A673 (cell line): ENCODE measurements at regions not wholly inside any gene's neighbourhood (a gene's known extent, or its start where the extent isn't known, plus 50 kb on each side); places are given as distances from the start of the nearest gene placed in this dataset.

Source experiments
- BruUV-seq: library from RNA; stranded (reverse); fragments of 400-500 nt; replicated peaks from 2 replicates; lab custom pipeline; 2021; lab: Mats Ljungman, UMichigan
- CTCF ChIA-PET: fragments of 300-600 bp; sonication (Branson Sonifier 250); formaldehyde crosslinking; loops from one replicate; lab custom pipeline; 2022; ENCODE audit warnings: antibody characterized with exemption; lab: Charles Lee
- POLR2A ChIA-PET: fragments of 300-600 bp; sonication (Branson Sonifier 250); formaldehyde crosslinking; loops from one replicate; lab custom pipeline; 2022; ENCODE audit warnings: antibody characterized with exemption; ENCODE audit not compliant: low non-redundant PET; lab: Charles Lee
- DNase-seq: peaks from one replicate; pipeline ENCODE4 v3.0.0-alpha.2; 2015; ENCODE audit warnings: low spot score
- H3K27ac ChIP-seq: fragments of 200-600 bp; sonication (generic); 2 replicates; pipeline ENCODE4 v1.5.1; 2016; ENCODE audit warnings: mixed run types, low read depth, mild to moderate bottlenecking, mixed read lengths, antibody characterized with exemption, low read length; ENCODE audit not compliant: poor library complexity, severe bottlenecking
- H3K27me3 ChIP-seq: fragments of 200-600 bp; sonication (generic); replicated peaks from 2 replicates; pipeline ENCODE4 v1.6.1; 2017; ENCODE audit warnings: mixed run types, low read depth, mild to moderate bottlenecking, mixed read lengths, antibody characterized with exemption, low read length; ENCODE audit not compliant: insufficient read depth, poor library complexity
- H3K36me3 ChIP-seq: fragments of 200-600 bp; sonication (generic); 2 replicates; pipeline ENCODE4 v1.6.1; 2016; ENCODE audit warnings: mixed run types, mild to moderate bottlenecking, mixed read lengths, antibody characterized with exemption, low read length; ENCODE audit not compliant: insufficient read depth, poor library complexity, severe bottlenecking
- H3K4me1 ChIP-seq: fragments of 200-600 bp; sonication (generic); 2 replicates; pipeline ENCODE4 v1.6.1; 2017; ENCODE audit warnings: mixed run types, mild to moderate bottlenecking, mixed read lengths, antibody characterized with exemption, low read length; ENCODE audit not compliant: insufficient read depth, poor library complexity, severe bottlenecking
- H3K4me3 ChIP-seq: fragments of 200-600 bp; sonication (generic); 2 replicates; pipeline ENCODE4 v1.5.1; 2016; ENCODE audit warnings: low read depth, mixed run types, mild to moderate bottlenecking, mixed read lengths, low read length; ENCODE audit not compliant: poor library complexity, severe bottlenecking
- H3K9me3 ChIP-seq: fragments of 200-600 bp; sonication (generic); 2 replicates; pipeline ENCODE4 v1.6.1; 2016; ENCODE audit warnings: mixed run types, low read depth, mild to moderate bottlenecking, mixed read lengths, antibody characterized with exemption, low read length; ENCODE audit not compliant: poor library complexity, severe bottlenecking
- EZH2 ChIP-seq: fragments of 200-600 bp; sonication (generic); IDR thresholded peaks from 2 replicates; pipeline ENCODE4 v1.6.1; 2017; ENCODE audit warnings: borderline replicate concordance, low read depth, mild to moderate bottlenecking, mixed read lengths, antibody characterized with exemption, low read length; ENCODE audit not compliant: poor library complexity, severe bottlenecking
- intact Hi-C: fragments of 100-400 bp; cut with micrococcal nuclease; formaldehyde crosslinking; loops from one replicate; pipeline ENCODE4 v1.10.0; 2022; ENCODE audit not compliant: unreplicated experiment
- TF ChIP-seq, protein P1 (sequence below): fragments of 300-800, 200-600 bp; sonication (generic); conservative IDR thresholded peaks from 2 replicates; pipeline ENCODE4 v1.5.1; 2017; ENCODE audit warnings: low read depth, mild to moderate bottlenecking, antibody characterized with exemption, low read length, moderate library complexity, mixed read lengths

DNA sequence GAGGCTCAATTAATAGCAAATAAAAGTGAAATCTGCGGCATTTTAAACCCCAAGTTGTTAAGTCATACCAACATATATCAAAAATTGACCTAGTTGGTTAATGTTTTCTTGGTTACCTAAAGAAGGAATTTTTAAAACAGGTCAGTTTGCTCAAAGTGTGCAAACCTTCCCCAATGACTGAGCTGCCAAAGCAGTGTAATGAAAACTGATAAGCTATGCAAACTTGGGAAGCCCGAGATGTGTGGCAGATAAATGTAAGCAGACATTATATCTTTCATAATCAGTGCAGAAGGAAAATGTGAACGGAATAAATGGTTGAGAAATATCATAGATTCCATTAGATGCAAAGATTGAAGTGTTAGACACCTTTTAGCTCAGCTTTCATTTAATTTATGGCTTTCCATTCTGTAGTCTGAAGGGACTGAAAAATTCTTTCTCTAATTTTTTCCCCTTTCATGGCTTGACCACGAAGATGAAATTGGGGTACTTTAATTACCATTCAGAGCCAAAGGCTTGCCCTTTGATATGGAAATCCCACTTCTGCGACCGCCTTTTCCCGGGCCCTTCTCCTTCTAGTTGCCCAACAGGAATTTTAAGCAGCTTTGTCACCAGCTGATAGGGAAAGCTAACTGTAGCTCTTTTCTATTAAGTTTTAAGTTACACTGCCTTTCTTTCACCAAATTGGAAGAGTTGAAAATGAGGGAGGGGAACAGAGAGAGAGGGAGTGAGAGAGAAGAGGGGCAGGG, 306.6 kb upstream of the SOX5 start:
- Histone ChIP-seq H3K4me1 (peaks cover 19% of the 10 kb centered on the region), H3K27me3 (no peaks in the 10 kb centered on the region), H3K9me3 (no peaks in the 10 kb centered on the region), H3K36me3 (no peaks in the 10 kb centered on the region), H3K4me3 (no peak overlapping the region), H3K27ac (no peak overlapping the region)
- ChIA-PET POLR2A (no interaction called here), CTCF (no interaction called here)
- no peak for DNase-seq
- intact Hi-C loops, result no loop called here
- TF ChIP-seq, protein P1, sequence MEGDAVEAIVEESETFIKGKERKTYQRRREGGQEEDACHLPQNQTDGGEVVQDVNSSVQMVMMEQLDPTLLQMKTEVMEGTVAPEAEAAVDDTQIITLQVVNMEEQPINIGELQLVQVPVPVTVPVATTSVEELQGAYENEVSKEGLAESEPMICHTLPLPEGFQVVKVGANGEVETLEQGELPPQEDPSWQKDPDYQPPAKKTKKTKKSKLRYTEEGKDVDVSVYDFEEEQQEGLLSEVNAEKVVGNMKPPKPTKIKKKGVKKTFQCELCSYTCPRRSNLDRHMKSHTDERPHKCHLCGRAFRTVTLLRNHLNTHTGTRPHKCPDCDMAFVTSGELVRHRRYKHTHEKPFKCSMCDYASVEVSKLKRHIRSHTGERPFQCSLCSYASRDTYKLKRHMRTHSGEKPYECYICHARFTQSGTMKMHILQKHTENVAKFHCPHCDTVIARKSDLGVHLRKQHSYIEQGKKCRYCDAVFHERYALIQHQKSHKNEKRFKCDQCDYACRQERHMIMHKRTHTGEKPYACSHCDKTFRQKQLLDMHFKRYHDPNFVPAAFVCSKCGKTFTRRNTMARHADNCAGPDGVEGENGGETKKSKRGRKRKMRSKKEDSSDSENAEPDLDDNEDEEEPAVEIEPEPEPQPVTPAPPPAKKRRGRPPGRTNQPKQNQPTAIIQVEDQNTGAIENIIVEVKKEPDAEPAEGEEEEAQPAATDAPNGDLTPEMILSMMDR, result no peak
- no peak for TF ChIP-seq EZH2
- BruUV-seq, result no TSS peak

DNA sequence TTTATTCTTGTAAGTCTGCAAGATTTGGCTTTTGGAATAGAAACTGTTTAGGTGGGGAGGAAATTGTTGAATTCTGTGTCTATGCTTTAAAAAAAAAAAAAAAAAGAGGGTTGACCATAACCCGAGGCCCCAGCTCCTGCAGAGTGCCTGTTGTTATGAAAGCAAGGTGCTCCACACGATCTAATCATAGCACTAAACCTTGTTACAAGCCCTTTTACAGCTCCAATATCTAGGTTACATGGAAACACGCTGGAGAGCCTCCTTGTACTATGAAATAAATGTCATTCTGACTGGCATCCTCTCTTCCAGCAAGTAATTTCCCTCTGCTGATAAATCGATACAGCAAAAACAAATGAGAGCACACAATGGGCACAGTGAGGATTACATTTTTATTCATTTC, 303.1 kb upstream of the SOX5 start:
- Histone ChIP-seq H3K27me3 (no peaks in the 10 kb centered on the region), H3K9me3 (no peaks in the 10 kb centered on the region), H3K4me3 (no peak overlapping the region), H3K36me3 (no peaks in the 10 kb centered on the region), H3K27ac (no peak overlapping the region), H3K4me1 (peaks cover 19% of the 10 kb centered on the region)
- intact Hi-C loops, result no loop called here
- no peak for TF ChIP-seq EZH2
- TF ChIP-seq, protein P1, result no peak
- BruUV-seq, result no TSS peak
- POLR2A ChIA-PET, result no interaction called here
- DNase-seq, result no peak
- CTCF ChIA-PET, result no interaction called here

DNA sequence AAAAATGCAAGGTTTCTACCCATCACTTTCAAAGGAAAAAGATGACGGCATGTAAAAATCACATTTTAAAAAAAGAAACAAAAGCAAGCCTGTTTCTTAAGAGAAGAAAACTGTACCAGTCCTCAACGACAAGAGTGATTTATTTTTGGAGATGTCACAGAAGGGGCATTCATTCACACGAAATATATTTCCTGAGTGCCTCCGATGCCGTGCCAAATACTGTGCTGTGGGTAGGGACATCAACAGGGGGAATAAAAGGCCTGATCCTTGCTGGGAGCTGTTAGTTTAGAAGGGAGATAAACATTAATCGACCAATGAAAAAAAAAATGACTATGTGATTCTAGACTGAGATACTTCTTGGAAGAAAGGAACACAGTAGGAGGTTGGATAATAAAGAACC, 297.5 kb upstream of the SOX5 start:
- Histone ChIP-seq H3K4me1 (peaks cover 25% of the 10 kb centered on the region), H3K36me3 (no peaks in the 10 kb centered on the region), H3K27me3 (no peaks in the 10 kb centered on the region), H3K9me3 (no peaks in the 10 kb centered on the region), H3K4me3 (no peak overlapping the region), H3K27ac (peak overlapping the region; percentile 18)
- peak; percentile 32 for DNase-seq
- intact Hi-C loops, result no loop called here
- CTCF ChIA-PET, result no interaction called here
- TF ChIP-seq, protein P1, result no peak
- TF ChIP-seq EZH2, result no peak
- POLR2A ChIA-PET, result no interaction called here
- BruUV-seq, result no TSS peak
